HEK293T (cell line): ENCODE measurements at regions not wholly inside any gene's neighbourhood (a gene's known extent, or its start where the extent isn't known, plus 50 kb on each side); places are given as distances from the start of the nearest gene placed in this dataset.

Experiments used
- BHLHE40 ChIP-seq: fragments of 450-650 bp; IDR thresholded peaks from 2 replicates; pipeline ENCODE4 v1.6.1; 2016; ENCODE audit warnings: mild to moderate bottlenecking, moderate library complexity, borderline replicate concordance
- FOXA1 ChIP-seq: fragments of 450-650 bp; IDR thresholded peaks from 2 replicates; pipeline ENCODE4 v1.6.1; 2016; ENCODE audit warnings: mild to moderate bottlenecking
- FOXM1 ChIP-seq: fragments of 450-650 bp; IDR thresholded peaks from 2 replicates; pipeline ENCODE4 v1.6.1; 2017; ENCODE audit warnings: mild to moderate bottlenecking, borderline replicate concordance
- NFRKB ChIP-seq: fragments of 450-650 bp; IDR thresholded peaks from 2 replicates; pipeline ENCODE4 v1.6.1; 2016; ENCODE audit warnings: mild to moderate bottlenecking, moderate library complexity
- SP1 ChIP-seq: fragments of 450-650 bp; IDR thresholded peaks from 2 replicates; pipeline ENCODE4 v1.6.1; 2017
- SUZ12 ChIP-seq: fragments of 450-650 bp; IDR thresholded peaks from 2 replicates; pipeline ENCODE4 v1.6.1; 2016; ENCODE audit warnings: mild to moderate bottlenecking

- TF ChIP-seq SUZ12 (no peak), NFRKB (no peak), FOXA1 (no peak), BHLHE40 (no peak), FOXM1 (no peak), SP1 (no peak)
Observed at GRCh38 chr2:39499336-39499735, 62.3 kb upstream of the MAP4K3 start.
